ENCODE measurements at regions not wholly inside any gene's neighbourhood (a gene's known extent, or its start where the extent isn't known, plus 50 kb on each side); places are given as distances from the start of the nearest gene placed in this dataset.
"Not testable (repeated sequence)": the region's sequence is repeated elsewhere in the genome, so short reads cannot be mapped to it uniquely, and the experiment has no call there.

DNA sequence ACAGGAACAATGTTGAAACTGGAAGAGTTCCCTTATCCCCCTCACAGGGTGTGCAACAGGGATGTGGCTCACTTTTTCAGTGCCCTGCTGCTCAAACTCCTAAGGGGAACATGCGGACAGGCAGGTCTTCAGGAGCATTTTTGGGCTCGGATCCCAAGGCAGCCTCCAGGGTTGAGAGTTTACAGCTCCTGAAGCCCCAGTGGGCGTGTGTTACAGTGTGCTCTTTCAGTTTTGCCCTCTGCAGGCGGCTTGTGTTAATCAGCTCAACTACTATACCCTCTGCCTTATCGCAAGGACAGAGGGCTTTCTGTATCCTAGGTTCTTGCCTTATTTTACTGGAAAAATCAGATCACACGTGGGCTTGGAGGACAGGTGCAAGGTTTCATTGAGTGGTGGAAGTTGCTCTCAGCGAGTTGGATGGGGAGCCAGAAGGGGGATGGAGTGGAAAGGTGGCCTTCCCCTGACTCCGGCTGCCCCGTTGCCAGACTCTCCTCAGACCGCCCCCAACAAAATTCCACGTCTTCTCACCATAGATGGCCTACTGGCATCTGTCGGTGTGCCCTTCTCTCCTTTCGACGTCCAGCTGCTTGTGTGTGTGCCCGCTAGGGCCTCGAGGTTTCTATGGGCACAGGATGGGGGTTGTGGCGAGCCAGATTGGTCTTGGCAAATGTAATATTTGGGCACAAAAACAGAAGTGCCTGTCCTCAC lies 541.9 kb downstream of the TMX3 start:
- TF ChIP-seq CTCF (IDR thresholded peaks at IDR 0.05) (no peak), EP300 (IDR thresholded peaks at IDR 0.05) (no peak), POLR2AphosphoS5 (IDR thresholded peaks at IDR 0.05) (no peak), POLR2A (IDR thresholded peaks at IDR 0.05) (no peak)
- H3K4me3 ChIP-seq: no peak overlapping the region
- H3K9me3 ChIP-seq: no peaks in the 10 kb centered on the region
- H3K36me3 ChIP-seq: no peaks in the 10 kb centered on the region
- no peaks in the 10 kb centered on the region for H3K4me1 ChIP-seq
- H3K27ac ChIP-seq: no peak overlapping the region
- 52 to 74% methylated on average over 3 to 17 of the region's 17 CpGs for WGBS, 2 donors (ENCODE audit: low coverage in 1 of 2)
- no peak for ATAC-seq
- H3K27me3 ChIP-seq: no peaks in the 10 kb centered on the region

DNA sequence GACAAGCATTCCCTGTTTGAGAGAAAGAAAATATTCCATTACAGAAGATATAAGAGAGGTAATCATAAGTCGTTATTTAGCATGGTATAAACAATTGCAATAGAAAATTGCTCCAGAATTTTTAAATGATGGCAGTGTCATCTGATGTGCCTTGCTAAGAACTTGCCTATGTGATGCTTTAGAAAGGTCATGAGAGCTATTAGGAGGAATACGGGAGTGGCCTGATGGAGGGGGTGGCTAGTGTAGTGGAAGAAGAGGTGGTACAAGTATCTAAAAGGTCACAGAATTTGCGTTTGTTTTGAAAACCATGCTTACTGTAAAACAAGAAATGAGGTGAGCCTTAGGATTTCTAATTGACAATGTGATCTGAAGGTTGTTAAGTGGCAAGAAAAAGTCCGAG lies 550.0 kb downstream of the TMX3 start:
- Histone ChIP-seq H3K4me3 (no peak overlapping the region), H3K27ac (no peak overlapping the region), H3K36me3 (no peaks in the 10 kb centered on the region), H3K9me3 (no peaks in the 10 kb centered on the region), H3K4me1 (no peaks in the 10 kb centered on the region), H3K27me3 (no peaks in the 10 kb centered on the region)
- TF ChIP-seq POLR2A (IDR thresholded peaks at IDR 0.05) (no peak), CTCF (IDR thresholded peaks at IDR 0.05) (no peak), POLR2AphosphoS5 (IDR thresholded peaks at IDR 0.05) (no peak), EP300 (IDR thresholded peaks at IDR 0.05) (no peak)
- no peak for ATAC-seq
- 65% methylated on average over 3 to 4 of the region's 4 CpGs for WGBS, 2 donors (ENCODE audit: low coverage in 1 of 2)

GRCh38 chr18:68153821-68154220 lies 561.1 kb downstream of the TMX3 start:
- not testable (repeated sequence) for H3K36me3 ChIP-seq, H3K4me3 ChIP-seq, H3K9me3 ChIP-seq, ATAC-seq, H3K27ac ChIP-seq, H3K27me3 ChIP-seq, H3K4me1 ChIP-seq
- WGBS, 2 donors (ENCODE audit: low coverage in 1 of 2): 68 to 73% methylated on average over 4 to 5 of the region's 5 CpGs

- H3K36me3 ChIP-seq: no peaks in the 10 kb centered on the region
- H3K4me1 ChIP-seq: no peaks in the 10 kb centered on the region
- H3K9me3 ChIP-seq: no peaks in the 10 kb centered on the region
- 50 to 73% methylated on average over 2 to 4 of the region's 7 CpGs for WGBS, 2 donors (ENCODE audit: low coverage in 1 of 2)
- no peaks in the 10 kb centered on the region for H3K27me3 ChIP-seq
- no peak for TF ChIP-seq CTCF (IDR thresholded peaks at IDR 0.05)
- no peak for TF ChIP-seq POLR2A (IDR thresholded peaks at IDR 0.05)
- TF ChIP-seq EP300 (IDR thresholded peaks at IDR 0.05): no peak
- no peak for TF ChIP-seq POLR2AphosphoS5 (IDR thresholded peaks at IDR 0.05)
- H3K27ac ChIP-seq: no peak overlapping the region
- no peak for ATAC-seq
- H3K4me3 ChIP-seq: no peak overlapping the region
Measured at GRCh38 chr18:68152770-68153169, 562.1 kb downstream of the TMX3 start.

- Histone ChIP-seq H3K9me3 (no peaks in the 10 kb centered on the region), H3K4me3 (no peak overlapping the region), H3K27ac (no peak overlapping the region), H3K27me3 (no peaks in the 10 kb centered on the region), H3K36me3 (no peaks in the 10 kb centered on the region), H3K4me1 (no peaks in the 10 kb centered on the region)
- WGBS, 2 donors (ENCODE audit: low coverage in 1 of 2): 60 to 64% methylated on average over 2 of the region's 2 CpGs
- TF ChIP-seq EP300 (IDR thresholded peaks at IDR 0.05) (no peak), POLR2A (IDR thresholded peaks at IDR 0.05) (no peak), POLR2AphosphoS5 (IDR thresholded peaks at IDR 0.05) (no peak), CTCF (IDR thresholded peaks at IDR 0.05) (no peak)
- ATAC-seq: no peak
Measured at GRCh38 chr18:68150961-68151360, 563.9 kb downstream of the TMX3 start.
